ENCODE measurements at regions not wholly inside any gene's neighbourhood (a gene's known extent, or its start where the extent isn't known, plus 50 kb on each side); places are given as distances from the start of the nearest gene placed in this dataset.

DNA sequence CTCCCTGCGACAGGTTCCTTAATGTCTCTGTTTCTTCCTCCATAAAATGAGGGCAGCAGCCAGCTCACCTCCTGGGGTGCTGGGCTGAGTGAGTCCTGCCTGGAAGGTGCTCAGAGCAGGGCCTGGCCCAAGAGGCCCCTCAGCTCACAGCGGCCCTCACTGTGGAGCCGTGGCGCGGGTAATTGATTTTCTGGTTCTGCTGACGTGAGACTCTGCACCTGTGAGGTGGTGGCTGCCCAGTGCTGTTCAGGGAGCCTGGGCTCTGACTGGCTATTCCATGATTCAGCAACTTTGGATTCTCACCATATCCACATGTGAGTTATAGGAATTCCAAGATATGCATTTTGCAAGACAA is 266.6 kb downstream of the ADGRD1 start:
- Histone ChIP-seq H3K9ac (no peak overlapping the region), H2AFZ (no peak overlapping the region), H3K9me3 (ENCODE audit: control insufficient read depth, low read length) (no peaks in the 10 kb centered on the region), H3K4me1 (peaks cover 8% of the 10 kb centered on the region), H3K4me2 (ENCODE audit: low read length) (no peak overlapping the region), H3K36me3 (ENCODE audit: control insufficient read depth, insufficient read depth, low read length) (no peaks in the 10 kb centered on the region), H3K27ac (no peak overlapping the region), H3K79me2 (no peaks in the 10 kb centered on the region), H3K4me3 (ENCODE audit: low read depth, low read length) (no peak overlapping the region), H3K27me3 (ENCODE audit: control insufficient read depth, insufficient read depth, low read length) (no peaks in the 10 kb centered on the region)
- TF ChIP-seq, protein P1, sequence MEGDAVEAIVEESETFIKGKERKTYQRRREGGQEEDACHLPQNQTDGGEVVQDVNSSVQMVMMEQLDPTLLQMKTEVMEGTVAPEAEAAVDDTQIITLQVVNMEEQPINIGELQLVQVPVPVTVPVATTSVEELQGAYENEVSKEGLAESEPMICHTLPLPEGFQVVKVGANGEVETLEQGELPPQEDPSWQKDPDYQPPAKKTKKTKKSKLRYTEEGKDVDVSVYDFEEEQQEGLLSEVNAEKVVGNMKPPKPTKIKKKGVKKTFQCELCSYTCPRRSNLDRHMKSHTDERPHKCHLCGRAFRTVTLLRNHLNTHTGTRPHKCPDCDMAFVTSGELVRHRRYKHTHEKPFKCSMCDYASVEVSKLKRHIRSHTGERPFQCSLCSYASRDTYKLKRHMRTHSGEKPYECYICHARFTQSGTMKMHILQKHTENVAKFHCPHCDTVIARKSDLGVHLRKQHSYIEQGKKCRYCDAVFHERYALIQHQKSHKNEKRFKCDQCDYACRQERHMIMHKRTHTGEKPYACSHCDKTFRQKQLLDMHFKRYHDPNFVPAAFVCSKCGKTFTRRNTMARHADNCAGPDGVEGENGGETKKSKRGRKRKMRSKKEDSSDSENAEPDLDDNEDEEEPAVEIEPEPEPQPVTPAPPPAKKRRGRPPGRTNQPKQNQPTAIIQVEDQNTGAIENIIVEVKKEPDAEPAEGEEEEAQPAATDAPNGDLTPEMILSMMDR (IDR thresholded peaks at IDR 0.05) = no peak

DNA sequence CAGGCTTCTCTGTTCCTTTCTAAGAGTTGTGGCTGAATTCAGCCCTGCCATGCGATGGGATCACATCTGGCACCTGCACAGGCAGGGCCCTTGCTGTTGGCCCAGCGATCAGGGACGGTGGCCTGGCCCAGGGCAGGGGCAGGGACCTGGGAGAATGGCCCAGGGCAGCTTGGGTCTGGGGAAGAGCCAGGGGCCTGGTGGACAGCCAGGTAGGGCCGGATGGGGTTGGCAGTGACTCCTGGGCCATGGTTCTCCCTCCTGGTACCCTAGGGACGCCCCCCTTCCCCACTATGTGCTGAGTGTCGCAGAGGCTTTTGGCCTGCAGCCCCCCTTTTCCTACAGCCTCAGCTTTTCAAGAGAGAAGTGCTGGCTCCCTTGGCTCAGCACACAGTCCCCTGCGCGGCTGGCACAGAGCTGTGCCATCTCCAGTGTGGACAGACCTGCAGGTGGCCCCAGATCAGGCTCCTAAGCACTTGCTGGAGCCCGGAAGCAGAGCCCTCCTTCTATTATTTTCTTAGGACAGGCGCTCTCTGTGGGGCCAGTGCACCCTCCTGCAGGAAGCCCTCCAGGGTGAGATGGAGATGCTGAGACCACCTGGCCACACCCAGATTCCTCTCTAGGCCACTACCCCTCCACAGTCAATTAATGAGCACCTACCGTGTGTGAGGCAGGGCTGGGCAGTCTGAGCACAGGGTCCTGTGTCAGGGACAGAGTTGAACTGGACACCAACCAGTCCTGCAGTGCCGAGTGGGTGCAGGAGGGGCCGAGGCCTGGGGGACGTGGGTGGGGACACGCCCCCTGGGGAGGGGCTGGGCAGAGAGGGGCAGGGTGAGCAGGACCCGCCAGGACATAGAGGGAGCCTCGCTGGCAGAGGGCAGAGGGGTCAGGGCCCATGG is 267.6 kb downstream of the ADGRD1 start:
- no peaks in the 10 kb centered on the region for H3K27me3 ChIP-seq (ENCODE audit: control insufficient read depth, insufficient read depth, low read length)

DNA sequence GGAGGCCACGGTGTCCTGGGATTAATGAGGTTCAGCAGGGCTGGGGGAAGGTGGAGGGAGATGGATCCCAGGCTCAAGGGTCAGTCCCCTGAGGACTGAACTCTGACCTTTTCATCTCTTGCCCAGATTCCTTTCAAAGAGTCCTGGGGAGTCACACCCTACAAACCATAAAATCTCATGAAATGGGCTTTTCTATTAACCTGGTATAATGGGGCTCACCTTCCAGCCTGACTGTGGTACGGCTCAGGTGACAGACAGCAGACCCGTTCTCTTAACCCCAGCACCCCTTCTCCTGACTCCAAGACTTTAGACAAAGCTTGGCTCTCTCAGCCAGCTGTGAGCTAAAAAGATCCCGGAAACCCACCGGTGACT is 268.2 kb downstream of the ADGRD1 start:
- H3K9ac ChIP-seq = no peak overlapping the region

More for the DNA sequence above, 267.6 kb downstream of the ADGRD1 start:
- TF ChIP-seq, protein P1 (IDR thresholded peaks at IDR 0.05) = no peak
- Histone ChIP-seq H3K9me3 (ENCODE audit: control insufficient read depth, low read length) (no peaks in the 10 kb centered on the region), H3K4me2 (ENCODE audit: low read length) (no peak overlapping the region), H3K27ac (no peak overlapping the region), H3K36me3 (ENCODE audit: control insufficient read depth, insufficient read depth, low read length) (no peaks in the 10 kb centered on the region), H2AFZ (no peak overlapping the region), H3K4me3 (ENCODE audit: low read depth, low read length) (no peak overlapping the region), H3K4me1 (peaks cover 8% of the 10 kb centered on the region), H3K79me2 (no peaks in the 10 kb centered on the region), H3K9ac (no peak overlapping the region)

DNA sequence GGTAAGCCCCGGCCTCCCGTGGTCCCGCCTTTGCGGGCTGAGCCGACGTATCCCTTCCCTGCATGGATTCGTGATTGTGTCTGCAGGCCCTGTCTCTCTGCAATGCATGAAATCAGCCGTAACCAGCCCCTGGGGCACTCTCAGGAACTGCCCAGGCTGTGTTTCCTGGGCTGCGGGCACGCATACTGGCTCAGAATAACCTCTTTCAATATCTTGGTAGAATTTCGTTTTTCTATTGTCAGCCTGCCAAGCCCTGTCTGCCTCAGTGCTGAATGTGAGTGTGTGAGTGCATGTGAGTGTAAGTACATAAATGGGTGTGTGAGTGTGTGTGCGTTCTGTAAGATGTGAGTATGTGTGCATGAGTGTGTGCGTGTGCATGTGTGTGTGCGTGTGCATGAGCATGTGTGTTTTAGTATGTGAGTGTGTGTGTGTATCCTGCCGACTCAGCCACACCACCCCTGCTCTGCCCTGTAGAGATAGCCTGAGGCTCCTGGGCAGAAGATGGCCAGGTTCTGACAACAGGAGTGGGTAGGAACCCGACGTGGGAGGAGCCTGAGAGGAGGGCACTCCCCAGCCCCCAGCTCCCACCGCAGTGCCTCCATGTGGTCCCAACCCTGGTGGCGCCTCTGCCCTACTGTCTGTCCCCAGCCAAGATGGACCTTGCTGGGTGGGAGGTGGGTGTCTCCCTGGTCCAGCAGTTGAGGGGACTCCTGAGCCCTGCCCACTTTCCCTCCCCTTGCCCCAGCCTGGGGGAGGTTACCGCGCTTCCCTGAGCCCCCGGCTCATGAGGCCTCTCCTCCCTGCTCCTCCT is 268.8 kb downstream of the ADGRD1 start:
- Histone ChIP-seq H3K9ac (no peak overlapping the region), H3K27ac (no peak overlapping the region), H3K27me3 (ENCODE audit: control insufficient read depth, insufficient read depth, low read length) (no peaks in the 10 kb centered on the region), H3K36me3 (ENCODE audit: control insufficient read depth, insufficient read depth, low read length) (no peaks in the 10 kb centered on the region), H3K4me2 (ENCODE audit: low read length) (no peak overlapping the region), H3K9me3 (ENCODE audit: control insufficient read depth, low read length) (no peaks in the 10 kb centered on the region), H3K79me2 (no peaks in the 10 kb centered on the region), H3K4me3 (ENCODE audit: low read depth, low read length) (no peak overlapping the region), H3K4me1 (peaks cover 8% of the 10 kb centered on the region), H2AFZ (peak overlapping the region; percentile 82)
- TF ChIP-seq, protein P1 (IDR thresholded peaks at IDR 0.05) = no peak

More for the DNA sequence above, 268.2 kb downstream of the ADGRD1 start:
- Histone ChIP-seq H3K9me3 (ENCODE audit: control insufficient read depth, low read length) (no peaks in the 10 kb centered on the region), H3K79me2 (no peaks in the 10 kb centered on the region), H2AFZ (peak overlapping the region; percentile 82), H3K4me2 (ENCODE audit: low read length) (no peak overlapping the region), H3K4me1 (peaks cover 8% of the 10 kb centered on the region), H3K4me3 (ENCODE audit: low read depth, low read length) (no peak overlapping the region), H3K27ac (no peak overlapping the region), H3K27me3 (ENCODE audit: control insufficient read depth, insufficient read depth, low read length) (no peaks in the 10 kb centered on the region), H3K36me3 (ENCODE audit: control insufficient read depth, insufficient read depth, low read length) (no peaks in the 10 kb centered on the region)
- TF ChIP-seq, protein P1 (IDR thresholded peaks at IDR 0.05) = no peak

Data from parathyroid adenoma (tissue), 2 donors.